ENCODE measurements at regions not wholly inside any gene's neighbourhood (a gene's known extent, or its start where the extent isn't known, plus 50 kb on each side); places are given as distances from the start of the nearest gene placed in this dataset.

DNA sequence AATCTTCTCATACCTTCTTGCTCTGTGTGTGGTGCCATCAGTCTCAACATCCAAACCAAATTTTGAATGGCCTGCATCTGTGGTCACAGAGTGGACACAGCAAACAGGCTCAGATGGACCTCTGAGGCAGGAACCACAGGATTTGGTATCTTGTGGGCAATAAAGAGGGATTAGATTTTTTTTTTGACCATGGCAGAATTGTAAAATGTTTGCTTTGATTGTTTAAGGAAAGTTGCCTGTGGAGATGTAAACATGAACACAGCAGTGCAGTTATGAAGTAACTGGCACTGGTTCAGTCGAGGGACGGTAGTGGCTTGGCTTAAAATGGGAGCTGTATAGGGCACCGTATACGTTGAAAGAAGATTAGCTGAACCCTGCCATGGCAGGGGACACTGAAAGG is 464.7 kb downstream of the SH2D4B start:
- H3K4me3 ChIP-seq (replicated peaks; ENCODE audit: low read depth, low read length) = no peak overlapping the region
- TF ChIP-seq, protein P1, sequence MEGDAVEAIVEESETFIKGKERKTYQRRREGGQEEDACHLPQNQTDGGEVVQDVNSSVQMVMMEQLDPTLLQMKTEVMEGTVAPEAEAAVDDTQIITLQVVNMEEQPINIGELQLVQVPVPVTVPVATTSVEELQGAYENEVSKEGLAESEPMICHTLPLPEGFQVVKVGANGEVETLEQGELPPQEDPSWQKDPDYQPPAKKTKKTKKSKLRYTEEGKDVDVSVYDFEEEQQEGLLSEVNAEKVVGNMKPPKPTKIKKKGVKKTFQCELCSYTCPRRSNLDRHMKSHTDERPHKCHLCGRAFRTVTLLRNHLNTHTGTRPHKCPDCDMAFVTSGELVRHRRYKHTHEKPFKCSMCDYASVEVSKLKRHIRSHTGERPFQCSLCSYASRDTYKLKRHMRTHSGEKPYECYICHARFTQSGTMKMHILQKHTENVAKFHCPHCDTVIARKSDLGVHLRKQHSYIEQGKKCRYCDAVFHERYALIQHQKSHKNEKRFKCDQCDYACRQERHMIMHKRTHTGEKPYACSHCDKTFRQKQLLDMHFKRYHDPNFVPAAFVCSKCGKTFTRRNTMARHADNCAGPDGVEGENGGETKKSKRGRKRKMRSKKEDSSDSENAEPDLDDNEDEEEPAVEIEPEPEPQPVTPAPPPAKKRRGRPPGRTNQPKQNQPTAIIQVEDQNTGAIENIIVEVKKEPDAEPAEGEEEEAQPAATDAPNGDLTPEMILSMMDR (IDR thresholded peaks at IDR 0.05; ENCODE audit: low read length, missing control alignments) = no peak
- DNase-seq (ENCODE audit: low read depth) = no peak

DNA sequence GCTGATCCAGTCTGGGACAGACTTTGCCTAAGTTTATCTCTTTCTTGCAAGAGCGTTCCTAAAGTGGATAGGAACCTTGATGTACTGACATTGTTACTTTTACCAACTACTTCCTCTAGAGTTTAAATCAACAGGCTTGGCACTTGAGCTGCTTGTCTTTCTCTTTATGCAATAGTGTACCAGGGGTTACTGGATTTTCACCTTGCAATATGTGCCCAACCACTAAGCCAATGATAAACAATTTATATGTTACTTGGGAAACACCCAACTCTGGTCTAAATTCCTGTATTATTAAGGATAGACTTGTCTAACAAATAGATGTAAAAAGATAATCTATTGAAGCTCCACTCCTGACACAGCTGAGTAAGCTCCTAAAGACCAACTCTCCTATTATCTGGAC is 470.2 kb downstream of the SH2D4B start:
- no peak overlapping the region for H3K4me3 ChIP-seq (replicated peaks; ENCODE audit: low read depth, low read length)
- TF ChIP-seq, protein P1 (IDR thresholded peaks at IDR 0.05; ENCODE audit: low read length, missing control alignments) = no peak
- no peak for DNase-seq (ENCODE audit: low read depth)

DNA sequence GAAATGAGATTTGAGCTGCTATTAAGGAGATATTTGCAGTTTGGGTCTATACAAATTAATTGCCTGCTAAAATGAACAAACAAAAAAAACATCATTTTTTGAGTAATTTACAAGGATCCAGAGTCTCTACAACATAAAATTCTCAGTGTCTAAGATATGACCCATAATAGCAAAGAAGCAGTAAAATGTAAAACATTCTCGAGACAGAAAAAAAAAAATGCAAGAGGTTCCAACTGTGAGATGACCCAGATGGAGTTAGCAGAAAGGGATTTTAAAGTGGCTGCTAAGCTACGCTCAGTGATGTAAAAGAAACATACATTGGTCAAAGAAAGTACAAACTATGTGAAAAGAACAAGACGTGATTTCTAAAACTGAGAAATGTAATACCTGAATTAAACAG is 471.0 kb downstream of the SH2D4B start:
- TF ChIP-seq, protein P1 (IDR thresholded peaks at IDR 0.05; ENCODE audit: low read length, missing control alignments) = no peak
- no peak overlapping the region for H3K4me3 ChIP-seq (replicated peaks; ENCODE audit: low read depth, low read length)
- no peak for DNase-seq (ENCODE audit: low read depth)

DNA sequence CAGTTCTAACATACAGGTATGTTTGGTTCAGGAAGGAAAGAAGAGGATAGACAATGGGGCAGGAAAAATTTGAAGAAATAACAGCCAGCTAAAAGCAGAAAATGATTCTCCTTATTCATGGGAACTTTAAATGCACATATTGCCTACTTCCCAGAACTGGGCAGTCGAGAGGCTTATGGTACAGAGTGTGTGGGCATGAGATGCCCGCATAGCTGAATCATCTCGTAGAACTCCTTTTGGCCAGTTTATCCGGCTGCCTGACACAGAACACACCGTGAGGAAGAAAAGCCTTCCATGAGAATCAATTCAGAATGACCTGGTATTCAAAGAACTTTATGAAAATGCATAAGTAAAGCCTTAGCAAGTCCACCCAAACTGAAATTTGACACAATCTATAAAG is 471.6 kb downstream of the SH2D4B start:
- TF ChIP-seq, protein P1 (IDR thresholded peaks at IDR 0.05; ENCODE audit: low read length, missing control alignments) = no peak
- no peak overlapping the region for H3K4me3 ChIP-seq (replicated peaks; ENCODE audit: low read depth, low read length)
- no peak for DNase-seq (ENCODE audit: low read depth)

DNA sequence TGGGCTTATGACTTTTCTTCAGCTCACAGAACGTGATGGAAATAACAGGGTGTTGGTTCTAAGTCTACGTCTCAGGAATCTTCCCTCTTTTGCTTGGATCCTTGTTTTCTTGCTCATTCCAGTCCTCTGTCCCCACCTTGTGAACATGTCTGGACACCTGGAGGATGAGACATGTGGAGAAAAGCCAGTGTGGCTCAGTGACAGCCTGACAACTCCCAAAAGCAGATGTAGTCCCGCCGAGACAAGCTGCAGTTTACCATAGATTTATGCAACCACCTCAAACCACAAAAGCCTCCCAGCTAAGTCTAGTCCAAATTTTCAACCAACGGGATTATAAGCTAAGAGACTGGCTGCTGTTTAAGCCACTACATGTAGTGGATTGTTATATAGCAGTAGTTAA is 476.1 kb downstream of the SH2D4B start:
- TF ChIP-seq, protein P1 (IDR thresholded peaks at IDR 0.05; ENCODE audit: low read length, missing control alignments) = no peak
- H3K4me3 ChIP-seq (replicated peaks; ENCODE audit: low read depth, low read length) = no peak overlapping the region
- no peak for DNase-seq (ENCODE audit: low read depth)

DNA sequence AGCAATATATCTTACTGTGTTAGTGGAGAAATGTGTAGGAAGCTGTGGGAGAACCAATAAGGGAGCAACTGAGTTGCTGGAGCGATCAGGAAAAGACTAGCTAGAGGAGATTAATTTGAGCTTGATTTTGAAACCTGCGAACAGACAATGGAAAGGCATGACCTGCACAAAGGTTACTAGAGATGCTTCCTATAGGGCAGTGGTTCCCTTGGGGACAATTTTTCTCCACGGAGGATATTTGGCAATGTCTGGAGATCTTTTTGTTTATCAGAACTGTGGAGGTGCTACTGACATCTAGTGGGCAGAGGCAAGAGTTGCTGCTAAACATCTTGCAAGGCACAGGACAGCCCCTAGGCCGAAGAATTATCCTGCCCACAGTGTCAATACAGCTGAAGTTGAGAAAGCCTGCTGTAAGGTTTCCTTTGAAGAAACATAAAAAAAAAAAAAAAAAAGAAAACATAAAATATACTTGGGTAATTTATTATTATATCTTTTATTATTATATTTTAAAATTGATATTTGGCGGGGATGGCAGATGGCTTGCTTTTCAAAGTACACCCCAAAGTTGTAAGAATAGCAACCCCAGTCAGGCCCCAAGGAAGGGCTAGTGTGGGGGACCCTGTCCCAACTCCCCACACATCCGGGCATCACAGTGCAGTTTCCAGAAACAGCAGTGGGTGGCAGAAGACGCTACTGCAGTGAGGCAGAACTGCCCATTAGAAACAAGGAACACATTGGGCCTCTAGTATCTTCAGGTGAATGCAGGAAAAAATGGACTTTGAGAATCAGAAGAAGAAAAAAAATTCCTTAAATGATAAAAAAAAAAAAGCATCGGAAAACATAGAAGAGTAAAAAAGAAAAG is 481.6 kb downstream of the SH2D4B start:
- TF ChIP-seq, protein P1 (IDR thresholded peaks at IDR 0.05; ENCODE audit: low read length, missing control alignments) = peak; percentile 72
- H3K4me3 ChIP-seq (replicated peaks; ENCODE audit: low read depth, low read length) = no peak overlapping the region
- peak; percentile 63 for DNase-seq (ENCODE audit: low read depth)
